Endothelial cell of umbilical vein (primary cell): ENCODE measurements at regions not wholly inside any gene's neighbourhood (a gene's known extent, or its start where the extent isn't known, plus 50 kb on each side); places are given as distances from the start of the nearest gene placed in this dataset.

Experiments used
- EZH2 ChIP-seq: IDR thresholded peaks from 2 replicates; pipeline ENCODE4 v1.6.1; 2012; ENCODE audit warnings: borderline replicate concordance, low read depth, mild to moderate bottlenecking, moderate library complexity, low read length, inconsistent platforms; ENCODE audit not compliant: severe bottlenecking
- JUN ChIP-seq: IDR thresholded peaks from 2 replicates; pipeline ENCODE4 v1.6.1; 2011; ENCODE audit warnings: borderline replicate concordance, low read depth; ENCODE audit not compliant: insufficient read length, insufficient read depth
- POLR2A ChIP-seq: IDR thresholded peaks from 2 replicates; pipeline ENCODE4 v1.6.1; 2012; ENCODE audit warnings: low read depth, mild to moderate bottlenecking, control low read depth, low read length
- POLR2AphosphoS5 ChIP-seq: IDR thresholded peaks from 2 replicates; pipeline ENCODE4 v1.6.1; 2012; ENCODE audit warnings: low read depth, mild to moderate bottlenecking, control low read depth, low read length, moderate library complexity; ENCODE audit not compliant: insufficient read depth
- TF ChIP-seq, protein P1 (sequence below), 2 donors: IDR thresholded peaks; 1 replicate in 1 of 2; 2 replicates in 1 of 2; pipeline ENCODE4 v1.5.1; 2011; ENCODE audit warnings: low read length in 2 of 2, mild to moderate bottlenecking in 2 of 2, moderate library complexity in 2 of 2, control low read depth in 1 of 2, inconsistent platforms in 1 of 2, low read depth in 1 of 2; ENCODE audit not compliant: insufficient read depth in 1 of 2; ENCODE audit errors: extremely low read depth in 1 of 2

GRCh38 chr4:81611221-81611620 is 139.5 kb upstream of the RASGEF1B start:
- TF ChIP-seq, protein P1, sequence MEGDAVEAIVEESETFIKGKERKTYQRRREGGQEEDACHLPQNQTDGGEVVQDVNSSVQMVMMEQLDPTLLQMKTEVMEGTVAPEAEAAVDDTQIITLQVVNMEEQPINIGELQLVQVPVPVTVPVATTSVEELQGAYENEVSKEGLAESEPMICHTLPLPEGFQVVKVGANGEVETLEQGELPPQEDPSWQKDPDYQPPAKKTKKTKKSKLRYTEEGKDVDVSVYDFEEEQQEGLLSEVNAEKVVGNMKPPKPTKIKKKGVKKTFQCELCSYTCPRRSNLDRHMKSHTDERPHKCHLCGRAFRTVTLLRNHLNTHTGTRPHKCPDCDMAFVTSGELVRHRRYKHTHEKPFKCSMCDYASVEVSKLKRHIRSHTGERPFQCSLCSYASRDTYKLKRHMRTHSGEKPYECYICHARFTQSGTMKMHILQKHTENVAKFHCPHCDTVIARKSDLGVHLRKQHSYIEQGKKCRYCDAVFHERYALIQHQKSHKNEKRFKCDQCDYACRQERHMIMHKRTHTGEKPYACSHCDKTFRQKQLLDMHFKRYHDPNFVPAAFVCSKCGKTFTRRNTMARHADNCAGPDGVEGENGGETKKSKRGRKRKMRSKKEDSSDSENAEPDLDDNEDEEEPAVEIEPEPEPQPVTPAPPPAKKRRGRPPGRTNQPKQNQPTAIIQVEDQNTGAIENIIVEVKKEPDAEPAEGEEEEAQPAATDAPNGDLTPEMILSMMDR (IDR thresholded peaks at IDR 0.05; ENCODE audit: extremely low read depth in 1 of 2, insufficient read depth in 1 of 2, low read depth in 1 of 2, low read length in 2 of 2): no peak
- TF ChIP-seq POLR2AphosphoS5: no peak
- TF ChIP-seq POLR2A: no peak
- no peak for TF ChIP-seq EZH2
- TF ChIP-seq JUN: no peak
